A673 (cell line): ENCODE measurements at regions not wholly inside any gene's neighbourhood (a gene's known extent, or its start where the extent isn't known, plus 50 kb on each side); places are given as distances from the start of the nearest gene placed in this dataset.

Experiments
- EZH2 ChIP-seq: fragments of 200-600 bp; sonication (generic); IDR thresholded peaks from 2 replicates; pipeline ENCODE4 v1.6.1; 2017; ENCODE audit warnings: borderline replicate concordance, low read depth, mild to moderate bottlenecking, mixed read lengths, antibody characterized with exemption, low read length; ENCODE audit not compliant: poor library complexity, severe bottlenecking
- TF ChIP-seq, protein P1 (sequence below): fragments of 300-800, 200-600 bp; sonication (generic); conservative IDR thresholded peaks from 2 replicates; pipeline ENCODE4 v1.5.1; 2017; ENCODE audit warnings: low read depth, mild to moderate bottlenecking, antibody characterized with exemption, low read length, moderate library complexity, mixed read lengths

DNA sequence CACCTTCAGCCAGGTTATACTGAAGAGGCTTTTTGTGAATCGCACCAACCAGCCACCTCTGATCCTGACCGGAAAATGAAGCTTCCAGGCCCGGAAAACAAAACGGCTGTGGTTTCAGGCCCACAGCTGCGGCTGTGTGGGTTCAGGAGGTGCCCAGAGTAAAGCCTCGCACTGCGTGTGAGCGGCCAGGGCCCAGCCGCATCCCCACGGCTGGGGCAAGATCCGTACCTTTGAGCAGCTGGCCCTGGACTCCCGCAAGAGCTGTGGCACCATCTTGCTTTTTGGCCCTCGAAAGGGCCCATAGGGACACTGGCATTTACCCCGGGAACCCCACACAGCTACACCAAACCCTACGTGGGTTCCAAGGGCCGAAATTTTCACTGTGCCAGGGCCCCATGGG, 63.0 kb downstream of the GLUL start:
- TF ChIP-seq, protein P1, sequence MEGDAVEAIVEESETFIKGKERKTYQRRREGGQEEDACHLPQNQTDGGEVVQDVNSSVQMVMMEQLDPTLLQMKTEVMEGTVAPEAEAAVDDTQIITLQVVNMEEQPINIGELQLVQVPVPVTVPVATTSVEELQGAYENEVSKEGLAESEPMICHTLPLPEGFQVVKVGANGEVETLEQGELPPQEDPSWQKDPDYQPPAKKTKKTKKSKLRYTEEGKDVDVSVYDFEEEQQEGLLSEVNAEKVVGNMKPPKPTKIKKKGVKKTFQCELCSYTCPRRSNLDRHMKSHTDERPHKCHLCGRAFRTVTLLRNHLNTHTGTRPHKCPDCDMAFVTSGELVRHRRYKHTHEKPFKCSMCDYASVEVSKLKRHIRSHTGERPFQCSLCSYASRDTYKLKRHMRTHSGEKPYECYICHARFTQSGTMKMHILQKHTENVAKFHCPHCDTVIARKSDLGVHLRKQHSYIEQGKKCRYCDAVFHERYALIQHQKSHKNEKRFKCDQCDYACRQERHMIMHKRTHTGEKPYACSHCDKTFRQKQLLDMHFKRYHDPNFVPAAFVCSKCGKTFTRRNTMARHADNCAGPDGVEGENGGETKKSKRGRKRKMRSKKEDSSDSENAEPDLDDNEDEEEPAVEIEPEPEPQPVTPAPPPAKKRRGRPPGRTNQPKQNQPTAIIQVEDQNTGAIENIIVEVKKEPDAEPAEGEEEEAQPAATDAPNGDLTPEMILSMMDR, result no peak
- no peak for TF ChIP-seq EZH2
